CD4-positive, alpha-beta T cell (primary cell): ENCODE measurements at regions not wholly inside any gene's neighbourhood (a gene's known extent, or its start where the extent isn't known, plus 50 kb on each side); places are given as distances from the start of the nearest gene placed in this dataset.

Experiments used
- ATAC-seq: fragments of 200-7000 bp; cut with Tn5 transposase; one replicate; pipeline ENCODE4 v1.10.0; 2022; ENCODE audit warnings: mild to moderate bottlenecking; ENCODE audit not compliant: poor library complexity
- CTCF ChIA-PET: fragments of 350-600 bp; sonication (Branson Sonifier 250); formaldehyde crosslinking; loops from one replicate; lab custom pipeline; 2021; ENCODE audit warnings: antibody characterized with exemption, inconsistent platforms; lab: Charles Lee
- POLR2A ChIA-PET: fragments of 350-600 bp; sonication (Branson Sonifier 250); formaldehyde crosslinking; loops from one replicate; lab custom pipeline; 2021; ENCODE audit warnings: antibody characterized with exemption, inconsistent platforms; lab: Charles Lee
- DNase-seq, 14 experiments: peaks; one replicate each; pipeline ENCODE4 v3.0.0-alpha.2; 2013 to 2020; ENCODE audit warnings: mixed read lengths in 2 of 14
- H3K27ac ChIP-seq, 2 donors: one replicate each; pipeline versions ENCODE4 v1.5.1 to v1.7.0; 2013; ENCODE audit warnings: low read length in 2 of 2, low read depth in 1 of 2, mild to moderate bottlenecking in 1 of 2
- H3K27me3 ChIP-seq, 2 experiments: 1 replicate in 1 of 2; 2 replicates in 1 of 2; pipeline versions ENCODE4 v1.6.1 to v1.7.0; 2013; ENCODE audit warnings: low read length in 2 of 2, control low read depth in 1 of 2, mild to moderate bottlenecking in 1 of 2, moderate library complexity in 1 of 2; ENCODE audit not compliant: insufficient read depth in 2 of 2, control insufficient read depth in 1 of 2
- H3K36me3 ChIP-seq: one replicate; pipeline ENCODE4 v1.6.1; 2013; ENCODE audit warnings: low read length, control low read depth; ENCODE audit not compliant: insufficient read depth
- H3K4me1 ChIP-seq: one replicate; pipeline ENCODE4 v1.6.1; 2013; ENCODE audit warnings: low read length, control low read depth; ENCODE audit not compliant: insufficient read depth
- H3K4me3 ChIP-seq: one replicate; pipeline ENCODE4 v1.5.1; 2013; ENCODE audit warnings: mild to moderate bottlenecking, low read length, moderate library complexity
- H3K9me3 ChIP-seq, 2 experiments: 1 replicate in 1 of 2; 2 replicates in 1 of 2; pipeline versions ENCODE4 v1.6.1 to v1.7.0; 2013; ENCODE audit warnings: low read length in 2 of 2, mild to moderate bottlenecking in 2 of 2, control low read depth in 1 of 2, moderate library complexity in 1 of 2; ENCODE audit not compliant: control insufficient read depth in 1 of 2, insufficient read depth in 1 of 2
- H3K27ac Mint-ChIP-seq: one replicate; pipeline ENCODE4 v1.8.0; 2020; ENCODE audit warnings: mixed read lengths
- H3K27me3 Mint-ChIP-seq: one replicate; pipeline ENCODE4 v1.8.0; 2021; ENCODE audit warnings: mixed read lengths
- H3K36me3 Mint-ChIP-seq: one replicate; pipeline ENCODE4 v1.8.0; 2021; ENCODE audit warnings: low read depth, mixed read lengths
- H3K4me1 Mint-ChIP-seq: one replicate; pipeline ENCODE4 v1.8.0; 2021; ENCODE audit warnings: low read depth, mixed read lengths
- H3K4me3 Mint-ChIP-seq: one replicate; pipeline ENCODE4 v1.8.0; 2020; ENCODE audit warnings: mild to moderate bottlenecking, mixed read lengths
- H3K9me3 Mint-ChIP-seq: one replicate; pipeline ENCODE4 v1.8.0; 2020; ENCODE audit warnings: mixed read lengths
- CTCF ChIP-seq: fragments of 200-600 bp; IDR thresholded peaks from one replicate; pipeline ENCODE4 v1.8.0; 2022; ENCODE audit warnings: antibody characterized with exemption, mild to moderate bottlenecking
- intact Hi-C, 2 experiments: fragments of 100-400 bp; cut with DNase I in 1 of 2; cut with micrococcal nuclease in 1 of 2; formaldehyde crosslinking; loops; one replicate each; pipeline versions ENCODE4 v1.15.1 to v1.9.0; 2023 to 2025; cut with DNase I, micrococcal nuclease

- Histone ChIP-seq H3K27me3 (no peaks in the 10 kb centered on the region), H3K4me3 (no peak overlapping the region), H3K9me3 (no peaks in the 10 kb centered on the region), H3K4me1 (no peaks in the 10 kb centered on the region), H3K36me3 (no peaks in the 10 kb centered on the region), H3K27ac (no peak overlapping the region)
- Mint-ChIP-seq H3K9me3 (peaks cover 3% of the 10 kb centered on the region), H3K27me3 (no peaks in the 10 kb centered on the region), H3K4me3 (no peak overlapping the region), H3K36me3 (no peaks in the 10 kb centered on the region), H3K4me1 (no peaks in the 10 kb centered on the region), H3K27ac (no peak overlapping the region)
- intact Hi-C loops = no loop called here
- POLR2A ChIA-PET = no interaction called here
- DNase-seq = no peak
- TF ChIP-seq CTCF = no peak
- CTCF ChIA-PET = no interaction called here
- ATAC-seq = no peak
These were observed 862.6 kb upstream of the CNTNAP5 start for GRCh38 chr2:123162400-123163016.

GRCh38 chr2:123163398-123163797 is 861.7 kb upstream of the CNTNAP5 start:
- POLR2A ChIA-PET = no interaction called here
- H3K27me3 Mint-ChIP-seq = no peaks in the 10 kb centered on the region
- H3K4me1 ChIP-seq = no peaks in the 10 kb centered on the region
- no peaks in the 10 kb centered on the region for H3K36me3 ChIP-seq
- no peaks in the 10 kb centered on the region for H3K4me1 Mint-ChIP-seq
- TF ChIP-seq CTCF = no peak
- CTCF ChIA-PET = no interaction called here
- no peak overlapping the region for H3K4me3 ChIP-seq
- H3K27me3 ChIP-seq = no peaks in the 10 kb centered on the region
- DNase-seq (no peak), ATAC-seq (no peak)
- H3K27ac Mint-ChIP-seq = no peak overlapping the region
- no peaks in the 10 kb centered on the region for H3K9me3 ChIP-seq
- H3K27ac ChIP-seq = no peak overlapping the region
- no peaks in the 10 kb centered on the region for H3K36me3 Mint-ChIP-seq
- no peak overlapping the region for H3K4me3 Mint-ChIP-seq
- intact Hi-C loops = no loop called here
- peaks cover 6% of the 10 kb centered on the region for H3K9me3 Mint-ChIP-seq

GRCh38 chr2:123164216-123164615 is 860.9 kb upstream of the CNTNAP5 start:
- intact Hi-C loops = no loop called here
- Mint-ChIP-seq H3K9me3 (peaks cover 6% of the 10 kb centered on the region), H3K4me3 (no peak overlapping the region), H3K36me3 (no peaks in the 10 kb centered on the region), H3K27me3 (no peaks in the 10 kb centered on the region), H3K4me1 (no peaks in the 10 kb centered on the region), H3K27ac (no peak overlapping the region)
- no peaks in the 10 kb centered on the region for H3K27me3 ChIP-seq
- no peak for TF ChIP-seq CTCF
- ATAC-seq = no peak
- H3K4me1 ChIP-seq = no peaks in the 10 kb centered on the region
- no peak for DNase-seq
- ChIA-PET CTCF (no interaction called here), POLR2A (no interaction called here)
- no peak overlapping the region for H3K4me3 ChIP-seq
- no peaks in the 10 kb centered on the region for H3K36me3 ChIP-seq
- no peaks in the 10 kb centered on the region for H3K9me3 ChIP-seq
- H3K27ac ChIP-seq = no peak overlapping the region
